Activated CD4-positive, alpha-beta memory T cell treated with anti-CD3 and anti-CD28 coated beads for 36 hours (primary cell): ENCODE measurements at regions not wholly inside any gene's neighbourhood (a gene's known extent, or its start where the extent isn't known, plus 50 kb on each side); places are given as distances from the start of the nearest gene placed in this dataset.
"Not testable (repeated sequence)": the region's sequence is repeated elsewhere in the genome, so short reads cannot be mapped to it uniquely, and the experiment has no call there.

Experiments used
- CTCF ChIA-PET: fragments of 350-600 bp; sonication (Branson Sonifier 250); formaldehyde crosslinking; loops from one replicate; lab custom pipeline; 2021; ENCODE audit warnings: antibody characterized with exemption, inconsistent platforms; lab: Charles Lee
- POLR2A ChIA-PET: fragments of 350-600 bp; sonication (Branson Sonifier 250); formaldehyde crosslinking; loops from one replicate; lab custom pipeline; 2021; ENCODE audit warnings: antibody characterized with exemption; lab: Charles Lee
- DNase-seq: peaks from one replicate; pipeline ENCODE4 v3.0.0-alpha.2; 2020
- H3K27ac Mint-ChIP-seq: one replicate; pipeline ENCODE4 v1.8.0; 2021; ENCODE audit warnings: mixed read lengths
- H3K27me3 Mint-ChIP-seq: one replicate; pipeline ENCODE4 v1.8.0; 2021; ENCODE audit warnings: mixed read lengths
- H3K36me3 Mint-ChIP-seq: one replicate; pipeline ENCODE4 v1.8.0; 2021; ENCODE audit warnings: mixed read lengths
- H3K4me1 Mint-ChIP-seq: one replicate; pipeline ENCODE4 v1.8.0; 2021; ENCODE audit warnings: low read depth, mixed read lengths
- H3K4me3 Mint-ChIP-seq: one replicate; pipeline ENCODE4 v1.8.0; 2021; ENCODE audit warnings: mild to moderate bottlenecking, mixed read lengths
- H3K9me3 Mint-ChIP-seq: one replicate; pipeline ENCODE4 v1.8.0; 2021; ENCODE audit warnings: mixed read lengths
- intact Hi-C: fragments of 100-400 bp; cut with micrococcal nuclease; formaldehyde crosslinking; loops from one replicate; pipeline ENCODE4 v1.15.1; 2023

- no peak overlapping the region for H3K4me3 Mint-ChIP-seq
- no peaks in the 10 kb centered on the region for H3K36me3 Mint-ChIP-seq
- ChIA-PET CTCF (no interaction called here), POLR2A (no interaction called here)
- no peaks in the 10 kb centered on the region for H3K4me1 Mint-ChIP-seq
- H3K27ac Mint-ChIP-seq = no peak overlapping the region
- no peaks in the 10 kb centered on the region for H3K27me3 Mint-ChIP-seq
- no peak for DNase-seq
- H3K9me3 Mint-ChIP-seq = no peaks in the 10 kb centered on the region
- intact Hi-C loops = no loop called here
These were observed 201.4 kb downstream of the BLID start for GRCh38 chr11:121914508-121915059.

GRCh38 chr11:121909596-121909995, 206.4 kb downstream of the BLID start:
- Mint-ChIP-seq H3K36me3 (no peaks in the 10 kb centered on the region), H3K27ac (no peak overlapping the region), H3K27me3 (no peaks in the 10 kb centered on the region), H3K4me3 (no peak overlapping the region), H3K9me3 (no peaks in the 10 kb centered on the region), H3K4me1 (no peaks in the 10 kb centered on the region)
- intact Hi-C loops = no loop called here
- POLR2A ChIA-PET = no interaction called here
- DNase-seq = no peak
- CTCF ChIA-PET = no interaction called here

- DNase-seq = no peak
- Mint-ChIP-seq H3K4me1 (no peaks in the 10 kb centered on the region), H3K27ac (no peak overlapping the region), H3K27me3 (no peaks in the 10 kb centered on the region), H3K4me3 (no peak overlapping the region), H3K9me3 (no peaks in the 10 kb centered on the region), H3K36me3 (no peaks in the 10 kb centered on the region)
- intact Hi-C loops = no loop called here
- ChIA-PET CTCF (no interaction called here), POLR2A (interaction anchor here (0.5 kb wide), 1 partner anchor 28 kb away, joined by 3 read pairs; no protein-coding TSS in a partner anchor)
These were observed 208.6 kb downstream of the BLID start for GRCh38 chr11:121907379-121907778.

- CTCF ChIA-PET = no interaction called here
- Mint-ChIP-seq H3K4me1 (no peaks in the 10 kb centered on the region), H3K27ac (no peak overlapping the region), H3K9me3 (no peaks in the 10 kb centered on the region), H3K4me3 (no peak overlapping the region), H3K27me3 (no peaks in the 10 kb centered on the region), H3K36me3 (no peaks in the 10 kb centered on the region)
- DNase-seq = no peak
- intact Hi-C loops = no loop called here
- POLR2A ChIA-PET = no interaction called here
These were observed 211.9 kb downstream of the BLID start for GRCh38 chr11:121904148-121904547.

GRCh38 chr11:121901886-121902285, 214.1 kb downstream of the BLID start:
- CTCF ChIA-PET = no interaction called here
- Mint-ChIP-seq H3K9me3 (no peaks in the 10 kb centered on the region), H3K27ac (no peak overlapping the region), H3K4me3 (no peak overlapping the region), H3K4me1 (no peaks in the 10 kb centered on the region), H3K27me3 (no peaks in the 10 kb centered on the region), H3K36me3 (no peaks in the 10 kb centered on the region)
- POLR2A ChIA-PET = no interaction called here
- DNase-seq = no peak
- intact Hi-C loops = no loop called here

GRCh38 chr11:121901417-121901816, 214.6 kb downstream of the BLID start:
- intact Hi-C loops, DNase-seq, H3K27ac Mint-ChIP-seq, H3K4me1 Mint-ChIP-seq, H3K9me3 Mint-ChIP-seq, CTCF ChIA-PET, H3K4me3 Mint-ChIP-seq, H3K27me3 Mint-ChIP-seq, POLR2A ChIA-PET, H3K36me3 Mint-ChIP-seq: not testable (repeated sequence)

- intact Hi-C loops = no loop called here
- Mint-ChIP-seq H3K4me3 (no peak overlapping the region), H3K27me3 (no peaks in the 10 kb centered on the region), H3K9me3 (no peaks in the 10 kb centered on the region), H3K27ac (no peak overlapping the region), H3K36me3 (no peaks in the 10 kb centered on the region), H3K4me1 (no peaks in the 10 kb centered on the region)
- ChIA-PET POLR2A (no interaction called here), CTCF (no interaction called here)
- DNase-seq = no peak
These were observed 216.5 kb downstream of the BLID start for GRCh38 chr11:121899520-121899919.

GRCh38 chr11:121898903-121899302, 217.1 kb downstream of the BLID start:
- H3K27me3 Mint-ChIP-seq = no peaks in the 10 kb centered on the region
- DNase-seq = no peak
- no peak overlapping the region for H3K27ac Mint-ChIP-seq
- ChIA-PET CTCF (no interaction called here), POLR2A (no interaction called here)
- H3K4me1 Mint-ChIP-seq = no peaks in the 10 kb centered on the region
- intact Hi-C loops = no loop called here
- no peaks in the 10 kb centered on the region for H3K36me3 Mint-ChIP-seq
- H3K9me3 Mint-ChIP-seq = no peaks in the 10 kb centered on the region
- H3K4me3 Mint-ChIP-seq = no peak overlapping the region

GRCh38 chr11:121895919-121896318, 220.1 kb downstream of the BLID start:
- DNase-seq = no peak
- H3K27ac Mint-ChIP-seq = no peak overlapping the region
- ChIA-PET CTCF (no interaction called here), POLR2A (no interaction called here)
- no peaks in the 10 kb centered on the region for H3K9me3 Mint-ChIP-seq
- no peaks in the 10 kb centered on the region for H3K27me3 Mint-ChIP-seq
- intact Hi-C loops = no loop called here
- no peak overlapping the region for H3K4me3 Mint-ChIP-seq
- H3K36me3 Mint-ChIP-seq = no peaks in the 10 kb centered on the region
- no peaks in the 10 kb centered on the region for H3K4me1 Mint-ChIP-seq

- Mint-ChIP-seq H3K27ac (no peak overlapping the region), H3K4me3 (no peak overlapping the region), H3K9me3 (no peaks in the 10 kb centered on the region), H3K27me3 (no peaks in the 10 kb centered on the region), H3K4me1 (no peaks in the 10 kb centered on the region), H3K36me3 (no peaks in the 10 kb centered on the region)
- POLR2A ChIA-PET = no interaction called here
- no peak for DNase-seq
- intact Hi-C loops = no loop called here
- CTCF ChIA-PET = no interaction called here
These were observed 221.4 kb downstream of the BLID start for GRCh38 chr11:121894581-121894980.

- Mint-ChIP-seq H3K9me3 (no peaks in the 10 kb centered on the region), H3K4me1 (no peaks in the 10 kb centered on the region), H3K4me3 (no peak overlapping the region), H3K27me3 (no peaks in the 10 kb centered on the region), H3K36me3 (no peaks in the 10 kb centered on the region), H3K27ac (no peak overlapping the region)
- CTCF ChIA-PET = interaction anchor here (1.4 kb wide), 1 partner anchor 310 kb away, joined by 3 read pairs; no protein-coding TSS in a partner anchor
- intact Hi-C loops = no loop called here
- POLR2A ChIA-PET = no interaction called here
- DNase-seq = no peak
These were observed 223.2 kb downstream of the BLID start for GRCh38 chr11:121892863-121893262.

GRCh38 chr11:121892131-121892681, 223.8 kb downstream of the BLID start:
- DNase-seq = no peak
- Mint-ChIP-seq H3K36me3 (no peaks in the 10 kb centered on the region), H3K9me3 (no peaks in the 10 kb centered on the region), H3K27ac (no peak overlapping the region), H3K4me3 (no peak overlapping the region), H3K4me1 (no peaks in the 10 kb centered on the region), H3K27me3 (no peaks in the 10 kb centered on the region)
- intact Hi-C loops = no loop called here
- ChIA-PET POLR2A (no interaction called here), CTCF (interaction anchor here (1.4 kb wide), 1 partner anchor 311 kb away, joined by 3 read pairs; no protein-coding TSS in a partner anchor)

- Mint-ChIP-seq H3K4me1 (no peaks in the 10 kb centered on the region), H3K27me3 (no peaks in the 10 kb centered on the region), H3K36me3 (no peaks in the 10 kb centered on the region), H3K4me3 (no peak overlapping the region), H3K9me3 (no peaks in the 10 kb centered on the region), H3K27ac (no peak overlapping the region)
- intact Hi-C loops = no loop called here
- POLR2A ChIA-PET = no interaction called here
- no peak for DNase-seq
- CTCF ChIA-PET = no interaction called here
These were observed 225.0 kb downstream of the BLID start for GRCh38 chr11:121890946-121891515.
